ENCODE measurements at regions not wholly inside any gene's neighbourhood (a gene's known extent, or its start where the extent isn't known, plus 50 kb on each side); places are given as distances from the start of the nearest gene placed in this dataset.
"Not testable (repeated sequence)": the region's sequence is repeated elsewhere in the genome, so short reads cannot be mapped to it uniquely, and the experiment has no call there.

DNA sequence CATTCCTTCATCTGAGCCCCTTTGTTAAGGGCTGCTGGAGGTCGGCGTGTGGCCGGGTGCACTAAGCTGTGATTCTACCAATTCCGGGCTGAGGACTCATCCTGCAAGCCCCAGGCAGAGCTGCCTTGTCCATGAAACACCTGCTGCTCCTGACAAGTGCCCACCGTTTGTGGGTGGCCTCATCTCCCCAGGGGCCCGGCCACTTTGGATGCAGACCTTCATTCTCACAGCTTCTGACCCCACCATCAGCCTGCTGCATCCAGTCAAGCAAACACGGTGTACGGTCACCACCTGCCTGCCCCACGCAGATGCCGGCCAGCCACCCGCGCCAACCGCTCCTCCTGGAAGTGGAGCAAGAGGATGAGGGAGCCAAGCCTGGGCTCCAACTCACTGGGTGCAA, 382.7 kb downstream of the THBS2 start:
- DNase-seq: no peak

DNA sequence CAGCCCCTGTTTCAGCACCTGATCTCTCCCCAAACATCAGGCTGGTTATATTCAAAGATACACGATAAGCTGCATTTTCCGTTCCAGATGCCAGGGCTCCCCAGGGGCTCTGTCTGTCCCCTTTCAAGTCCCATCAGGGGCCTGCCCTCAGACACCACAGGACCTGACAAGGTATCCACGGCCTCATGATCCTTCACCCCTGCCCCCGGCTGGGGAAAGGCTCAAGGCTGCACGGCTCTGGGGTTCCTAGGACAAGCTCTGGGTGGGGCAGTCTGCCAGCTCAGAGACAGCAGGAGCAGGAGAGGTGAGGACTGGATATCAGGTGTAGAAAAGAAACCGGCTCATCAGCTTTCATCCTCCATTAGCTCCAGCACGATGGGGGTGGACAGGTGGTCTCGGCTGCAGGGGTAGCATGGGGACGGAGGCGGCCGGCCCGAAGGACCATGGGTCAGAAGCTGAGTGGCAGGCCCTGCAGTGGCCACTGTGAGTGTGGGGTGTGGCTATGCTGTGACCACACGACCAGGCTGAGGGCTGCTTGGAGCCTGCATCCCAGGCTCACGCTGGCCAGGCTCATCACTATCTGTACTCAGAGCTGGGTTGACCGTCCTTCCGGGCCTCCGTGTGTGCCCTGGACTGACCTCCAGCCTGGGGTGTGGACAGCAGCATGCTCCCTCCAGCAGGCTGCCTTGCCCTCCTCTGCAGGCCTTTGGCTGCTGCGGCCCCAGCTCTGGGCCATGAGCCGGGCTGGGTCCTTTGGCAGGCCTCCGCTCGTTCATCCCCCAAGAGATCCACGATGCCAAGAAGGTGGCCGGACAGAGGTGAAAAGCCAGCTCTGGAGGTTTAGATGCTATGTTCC, 386.2 kb downstream of the THBS2 start:
- DNase-seq: no peak

DNA sequence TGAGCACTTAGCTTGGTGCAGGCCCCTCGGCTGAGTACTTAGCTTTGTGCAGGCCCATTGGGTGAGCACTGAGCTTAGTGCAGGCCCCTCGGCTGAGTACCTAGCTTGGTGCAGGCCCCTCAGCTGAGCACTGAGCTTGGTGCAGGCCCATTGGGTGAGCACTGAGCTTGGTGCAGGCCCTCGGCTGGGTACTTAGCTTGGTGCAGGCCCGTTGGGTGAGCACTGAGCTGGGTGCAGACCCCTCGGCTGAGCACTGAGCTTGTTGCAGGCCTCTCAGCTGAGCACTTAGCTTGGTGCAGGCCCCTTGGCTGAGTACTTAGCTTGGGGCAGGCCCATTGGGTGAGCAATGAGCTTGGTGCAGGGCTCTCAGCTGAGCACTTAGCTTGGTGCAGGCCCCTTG, 387.1 kb downstream of the THBS2 start:
- DNase-seq: no peak

DNA sequence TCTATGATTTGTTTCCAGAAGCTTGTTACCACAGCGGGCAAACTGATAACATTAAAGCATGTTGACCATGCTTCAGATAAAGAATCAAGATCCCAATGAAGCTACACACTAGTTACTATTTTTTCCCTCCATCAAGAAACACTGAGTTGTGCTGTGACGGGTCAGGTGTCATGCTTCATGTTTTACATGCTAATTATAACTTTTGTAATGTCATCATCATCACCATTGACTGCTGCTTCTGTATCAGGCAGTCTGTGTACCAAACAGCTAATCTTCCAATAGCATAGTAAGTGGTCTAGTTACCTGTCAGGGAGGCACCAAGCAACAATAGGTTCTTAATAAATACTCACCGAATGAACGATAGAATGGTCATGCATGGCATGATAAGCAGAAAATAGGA, 388.1 kb downstream of the THBS2 start:
- DNase-seq: no peak

DNA sequence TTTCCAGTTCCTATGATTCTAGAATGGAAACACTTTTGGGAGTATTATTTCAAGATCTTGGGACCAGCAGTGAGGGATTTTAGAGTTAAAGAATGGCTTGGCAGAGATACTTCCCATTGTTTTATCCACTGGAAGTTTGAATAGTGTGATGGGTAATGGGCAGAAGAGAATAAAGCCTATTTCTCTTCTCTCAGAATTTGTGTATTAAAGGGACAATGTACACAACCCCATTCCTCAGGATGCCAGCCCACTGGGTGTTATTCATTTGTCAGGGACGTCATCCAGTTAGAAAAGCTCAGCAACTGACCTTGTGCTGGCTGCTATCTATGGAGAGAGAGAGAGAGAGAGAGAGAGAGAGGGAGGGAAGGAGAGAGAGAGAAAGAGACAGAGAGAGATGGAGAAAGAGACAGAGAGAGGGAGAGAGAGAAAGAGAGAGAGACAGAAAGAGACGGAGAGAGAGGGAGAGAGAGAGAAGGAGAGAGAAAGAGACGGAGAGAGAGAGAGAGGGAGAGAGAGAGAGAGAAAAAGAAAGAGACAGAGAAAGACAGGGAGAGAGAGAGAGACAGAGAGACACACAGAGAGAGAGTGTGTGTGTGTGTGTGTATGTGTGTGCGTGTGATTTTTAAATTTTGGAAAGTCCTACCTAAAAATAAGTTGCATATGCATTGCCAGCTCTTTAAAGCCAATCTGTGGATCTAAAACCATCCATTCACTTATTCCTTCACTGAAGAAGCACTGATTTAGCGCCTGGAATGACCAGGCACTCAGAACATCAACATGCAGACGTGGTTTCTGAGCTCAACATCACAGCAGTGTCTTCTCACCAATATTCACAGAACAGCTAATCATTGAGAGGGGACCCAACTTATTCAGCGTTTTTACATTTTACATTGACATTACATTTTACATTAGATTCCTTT, 388.8 kb downstream of the THBS2 start:
- DNase-seq: no peak

DNA sequence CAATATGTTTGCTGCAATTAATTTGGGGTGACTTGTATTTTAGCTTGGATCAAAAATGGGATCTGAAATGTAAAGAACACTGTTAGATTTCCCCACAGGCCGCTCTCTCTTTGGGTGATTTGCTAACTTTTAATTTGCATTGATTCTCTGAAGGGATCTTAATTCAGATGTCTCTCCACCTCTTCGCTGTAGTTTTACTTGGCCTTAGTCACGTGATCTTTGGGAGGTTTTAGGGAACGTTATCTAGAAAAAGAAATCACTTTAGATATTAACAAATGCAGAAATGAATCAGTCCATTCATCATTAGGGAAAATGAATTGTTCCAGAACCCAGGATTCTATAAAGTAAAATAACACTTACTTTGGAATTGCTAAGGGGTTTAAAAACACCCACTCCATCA, 390.2 kb downstream of the THBS2 start:
- no peak for DNase-seq

DNA sequence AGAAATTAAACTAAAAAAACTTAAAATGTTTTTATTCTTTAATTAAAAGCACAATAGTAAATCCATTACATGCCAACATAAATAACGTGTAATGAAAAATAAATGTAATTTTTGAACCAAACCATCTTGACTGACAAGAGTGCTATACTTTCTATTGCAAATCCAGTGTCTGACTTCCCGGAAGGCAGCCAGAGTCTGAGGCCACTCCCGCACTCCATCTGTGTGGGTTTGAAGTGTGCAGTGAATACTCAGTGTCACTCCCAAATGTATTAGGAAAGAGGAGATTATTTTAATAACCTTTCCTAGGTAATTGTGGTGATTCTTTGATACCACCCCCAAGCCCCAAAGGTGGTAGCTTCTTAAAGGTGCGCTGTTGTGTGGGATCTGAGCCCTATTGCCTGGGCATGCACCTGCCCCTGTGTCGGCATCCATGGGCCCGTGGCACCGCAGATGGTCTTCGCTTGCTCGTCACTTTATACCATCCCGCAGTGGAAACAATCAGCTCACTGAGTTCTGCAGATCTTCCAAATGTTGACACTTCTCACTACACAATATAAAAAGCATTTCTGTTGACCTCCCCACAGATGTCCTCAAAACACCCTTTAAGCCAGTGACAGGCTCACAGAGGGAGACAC, 391.2 kb downstream of the THBS2 start:
- DNase-seq: no peak

DNA sequence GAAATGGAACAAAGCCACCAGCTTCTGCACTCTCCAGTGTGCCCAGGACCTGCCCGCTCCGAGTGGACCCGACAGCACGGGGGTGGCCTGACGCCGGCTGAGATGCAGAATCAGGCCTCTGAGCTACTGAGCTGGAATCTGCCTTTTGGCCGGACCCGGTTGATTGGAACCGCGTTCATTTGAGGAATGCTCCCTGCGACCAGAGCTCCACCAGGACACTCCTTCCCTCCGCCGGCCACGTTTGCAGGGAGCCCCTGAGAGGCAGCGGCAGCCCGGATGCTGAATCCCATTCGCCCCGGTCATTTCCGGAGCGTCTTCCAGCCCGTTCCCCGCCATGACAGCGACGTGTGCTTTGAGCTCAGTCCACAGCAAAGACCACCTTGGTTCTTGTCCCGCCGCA, 392.7 kb downstream of the THBS2 start:
- DNase-seq: no peak

DNA sequence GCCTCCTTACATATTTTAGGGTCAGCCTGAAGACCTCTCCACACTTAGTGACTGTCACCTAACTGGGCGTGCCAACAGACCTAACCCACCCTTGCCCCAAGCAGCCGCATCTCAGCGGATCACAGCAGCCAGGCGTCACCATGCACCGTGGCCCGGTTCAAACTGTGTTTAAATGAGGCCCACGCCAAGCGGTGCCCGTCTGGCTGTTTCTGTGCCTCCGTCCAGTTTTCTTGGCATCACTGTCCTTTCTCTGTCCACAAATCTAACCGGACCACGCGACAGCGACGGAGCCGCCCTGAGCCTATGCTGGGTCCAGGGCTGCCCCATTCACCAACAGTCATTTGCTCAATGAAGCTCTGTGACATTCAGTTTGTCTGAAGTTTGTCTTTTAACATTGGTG, 393.3 kb downstream of the THBS2 start:
- no peak for DNase-seq

DNA sequence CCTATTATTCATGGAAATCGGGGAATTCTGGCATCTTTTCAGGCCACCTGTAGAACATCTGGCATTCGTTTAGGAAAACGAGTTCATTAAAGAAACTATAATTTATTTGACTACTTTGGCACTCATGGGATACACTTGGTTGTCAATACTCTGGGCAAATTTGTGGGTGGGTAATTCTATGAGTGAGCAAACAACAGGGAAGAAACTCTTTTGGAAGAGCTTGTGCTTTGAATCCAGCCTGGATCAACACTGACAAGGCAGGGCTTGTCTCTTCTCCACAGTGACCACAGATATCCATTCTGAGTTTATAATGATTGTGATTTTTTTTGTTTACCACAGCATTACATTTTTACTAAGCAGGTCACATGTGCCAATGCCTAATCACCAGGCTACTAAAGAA, 394.7 kb downstream of the THBS2 start:
- no peak for DNase-seq

DNA sequence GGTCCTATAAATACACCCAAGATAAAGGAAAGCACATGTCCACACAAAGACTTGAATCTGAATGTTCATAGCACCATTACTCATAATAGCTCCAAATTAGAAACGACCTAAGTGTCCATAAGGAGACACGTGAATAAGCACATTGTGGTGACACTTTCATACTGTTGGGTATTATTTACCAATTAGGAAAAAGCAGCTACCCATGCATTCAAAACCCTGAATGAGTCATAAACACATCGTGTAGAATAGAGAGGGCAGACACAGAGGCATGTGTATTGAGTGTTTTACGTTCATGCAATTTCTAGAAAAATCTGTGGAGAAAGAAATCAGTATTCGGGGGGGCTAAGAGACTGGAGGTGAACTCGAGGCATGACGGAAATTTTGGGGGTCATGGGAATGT, 396.7 kb downstream of the THBS2 start:
- DNase-seq: no peak

DNA sequence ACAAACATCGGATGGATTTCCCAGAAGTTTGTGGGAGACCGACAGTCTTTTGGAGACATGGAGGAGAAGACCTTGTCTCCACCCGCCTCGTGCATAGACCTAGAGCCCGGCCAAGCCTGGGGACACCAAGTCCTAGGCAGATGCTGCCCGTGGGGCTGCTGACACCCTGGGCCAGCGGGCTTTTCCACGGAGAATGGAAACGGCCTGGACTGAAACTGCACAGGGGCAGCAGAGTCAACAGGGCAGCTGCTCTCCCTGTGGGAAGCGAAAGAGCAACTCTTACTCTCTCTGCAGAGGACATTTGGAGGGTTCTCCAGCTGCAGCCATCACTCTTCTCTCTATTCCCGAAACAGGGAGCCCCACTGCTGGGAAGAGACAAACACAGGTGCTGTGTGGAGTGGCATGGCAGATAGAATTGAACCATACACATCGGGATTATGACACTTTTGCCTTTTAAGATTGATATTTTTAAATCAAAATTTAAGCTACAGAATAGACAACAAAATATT, 401.2 kb downstream of the THBS2 start:
- no peak for DNase-seq

DNA sequence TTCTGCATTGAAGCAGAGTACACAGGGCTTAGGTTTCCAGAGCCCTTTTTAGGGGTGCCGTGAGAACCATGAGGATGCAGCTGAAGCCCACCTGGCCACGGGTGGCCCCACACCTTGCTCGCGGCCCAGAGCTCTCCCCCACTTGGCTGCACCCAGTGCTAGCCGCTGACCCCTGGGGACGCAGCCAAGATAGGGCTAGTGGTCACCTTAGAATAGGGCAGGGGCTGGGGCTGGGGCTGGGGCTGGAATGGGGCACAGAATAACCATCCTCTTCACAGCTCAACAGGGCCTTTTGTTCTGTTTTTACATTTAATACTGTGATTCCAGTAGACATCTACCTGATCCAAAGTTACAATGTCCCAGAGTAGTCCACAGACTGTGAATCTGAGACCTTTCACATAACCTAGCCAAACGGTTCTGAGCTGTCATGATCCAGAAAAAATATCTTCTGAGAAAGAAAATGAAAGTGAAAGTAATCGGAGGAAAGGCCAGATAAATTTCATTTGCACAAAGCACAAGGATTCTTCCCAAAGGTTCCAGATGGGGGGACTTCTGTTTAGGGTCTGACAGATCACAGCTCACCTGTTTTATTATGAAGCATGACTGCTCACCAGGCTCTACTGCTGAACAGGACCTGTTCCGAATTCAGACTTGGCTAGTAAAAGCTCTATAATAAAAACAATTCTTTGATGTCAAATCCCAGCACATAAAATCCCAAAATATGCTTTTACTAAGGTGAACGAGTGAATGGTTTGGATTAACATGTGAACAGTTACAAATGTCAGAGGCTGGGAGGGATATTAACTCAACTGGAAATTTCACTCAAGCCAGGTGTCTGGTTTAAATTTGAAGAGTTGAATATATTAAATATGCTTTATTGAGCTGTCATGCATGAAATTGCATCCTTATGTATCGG, 401.9 kb downstream of the THBS2 start:
- no peak for DNase-seq

DNA sequence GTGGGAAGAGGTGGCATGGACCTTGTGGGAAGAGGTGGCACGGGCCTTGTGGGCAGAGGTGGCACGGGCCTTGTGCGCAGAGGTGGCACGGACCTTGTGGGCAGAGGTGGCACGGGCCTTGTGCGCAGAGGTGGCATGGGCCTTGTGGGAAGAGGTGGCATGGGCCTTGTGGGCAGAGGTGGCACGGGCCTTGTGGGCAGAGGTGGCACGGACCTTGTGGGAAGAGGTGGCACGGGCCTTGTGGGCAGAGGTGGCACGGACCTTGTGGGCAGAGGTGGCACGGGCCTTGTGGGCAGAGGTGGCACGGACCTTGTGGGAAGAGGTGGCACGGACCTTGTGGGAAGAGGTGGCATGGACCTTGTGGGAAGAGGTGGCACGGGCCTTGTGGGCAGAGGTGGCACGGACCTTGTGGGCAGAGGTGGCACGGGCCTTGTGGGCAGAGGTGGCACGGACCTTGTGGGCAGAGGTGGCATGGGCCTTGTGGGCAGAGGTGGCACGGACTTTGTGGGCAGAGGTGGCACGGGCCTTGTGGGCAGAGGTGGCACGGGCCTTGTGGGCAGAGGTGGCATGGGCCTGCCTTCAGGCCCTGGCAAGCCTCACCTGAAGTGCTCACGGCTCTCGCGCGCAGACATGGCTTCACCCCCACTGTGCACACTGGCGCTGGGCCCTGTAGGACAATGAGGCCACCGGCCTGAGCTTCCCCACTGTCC, 403.5 kb downstream of the THBS2 start:
- not testable (repeated sequence) for DNase-seq

DNA sequence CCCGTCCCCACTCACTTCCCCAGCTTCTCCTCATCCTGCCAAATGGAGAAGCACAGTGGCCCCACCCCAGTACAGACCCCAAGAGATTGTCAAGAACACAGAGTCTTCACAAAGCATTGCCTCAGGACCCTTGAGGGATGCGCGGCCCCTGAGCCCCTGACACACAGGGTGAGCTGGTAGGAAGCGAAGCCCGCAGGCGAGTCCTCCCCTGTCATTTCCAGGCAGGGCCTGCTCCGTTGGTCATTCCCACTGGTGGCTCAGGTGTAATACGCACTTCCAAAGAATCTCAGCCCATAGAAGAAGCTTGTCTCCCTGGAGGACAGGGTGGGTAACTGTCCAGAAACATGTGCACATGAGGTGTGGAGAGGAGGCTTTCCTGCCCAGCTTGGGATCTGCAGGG, 404.2 kb downstream of the THBS2 start:
- DNase-seq: no peak

DNA sequence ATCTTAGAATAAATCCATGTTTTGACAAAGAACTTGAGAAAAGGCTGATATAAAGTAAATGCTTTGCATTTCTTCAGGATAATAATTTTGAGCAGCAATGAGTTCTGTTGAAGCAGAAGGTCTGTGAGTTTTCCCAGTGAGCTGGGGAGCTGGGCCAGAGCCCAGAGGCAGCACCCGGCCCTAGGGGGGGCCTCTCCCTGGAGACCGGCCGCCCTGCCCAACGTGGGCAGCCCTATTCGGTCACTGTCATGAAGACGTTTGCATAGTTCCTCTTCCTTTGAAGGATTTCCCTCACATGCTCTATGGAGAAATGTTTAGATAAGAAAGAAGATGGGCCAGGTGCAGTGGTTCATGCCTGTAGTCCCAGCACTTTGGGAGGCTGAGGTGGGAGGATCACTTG, 404.8 kb downstream of the THBS2 start:
- no peak for DNase-seq

DNA sequence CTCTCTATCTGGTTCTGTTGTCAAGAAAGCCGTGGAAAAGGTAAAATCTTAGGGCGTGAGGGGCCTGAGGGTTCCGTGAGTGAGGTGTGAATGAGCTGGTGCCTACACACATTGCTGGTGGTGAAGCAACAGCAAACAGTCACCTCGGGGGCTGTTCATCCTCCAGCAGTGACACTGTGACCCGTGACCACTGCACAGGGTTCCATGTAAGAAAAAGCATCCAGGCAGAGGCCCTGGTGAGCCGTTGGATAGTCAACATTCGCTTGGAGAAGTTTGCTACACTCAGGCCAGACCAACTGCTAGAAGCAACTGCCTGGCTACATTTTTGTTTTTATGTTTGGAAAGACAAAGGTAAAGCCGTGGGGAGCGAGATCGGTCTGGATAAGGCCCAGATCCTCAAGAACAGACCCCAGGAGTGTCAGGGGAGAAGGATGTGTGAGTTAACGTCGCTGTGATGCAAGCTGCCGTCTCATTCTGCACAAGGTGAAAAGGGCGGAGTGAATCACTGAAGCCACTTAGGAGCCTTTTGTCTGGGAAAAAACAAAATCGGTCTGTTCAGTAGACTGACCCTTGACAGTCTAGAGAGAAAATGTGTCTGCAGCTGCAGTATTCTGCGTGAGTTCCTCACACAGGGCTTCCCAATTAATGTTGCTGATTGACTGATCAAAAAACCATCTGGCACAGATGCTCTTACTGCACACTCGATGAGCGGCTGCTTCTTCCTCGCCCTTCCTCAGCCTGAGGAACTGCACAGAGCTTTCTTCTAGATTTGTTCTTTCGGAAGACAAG, 404.0 kb downstream of the SMOC2 start:
- DNase-seq: no peak

DNA sequence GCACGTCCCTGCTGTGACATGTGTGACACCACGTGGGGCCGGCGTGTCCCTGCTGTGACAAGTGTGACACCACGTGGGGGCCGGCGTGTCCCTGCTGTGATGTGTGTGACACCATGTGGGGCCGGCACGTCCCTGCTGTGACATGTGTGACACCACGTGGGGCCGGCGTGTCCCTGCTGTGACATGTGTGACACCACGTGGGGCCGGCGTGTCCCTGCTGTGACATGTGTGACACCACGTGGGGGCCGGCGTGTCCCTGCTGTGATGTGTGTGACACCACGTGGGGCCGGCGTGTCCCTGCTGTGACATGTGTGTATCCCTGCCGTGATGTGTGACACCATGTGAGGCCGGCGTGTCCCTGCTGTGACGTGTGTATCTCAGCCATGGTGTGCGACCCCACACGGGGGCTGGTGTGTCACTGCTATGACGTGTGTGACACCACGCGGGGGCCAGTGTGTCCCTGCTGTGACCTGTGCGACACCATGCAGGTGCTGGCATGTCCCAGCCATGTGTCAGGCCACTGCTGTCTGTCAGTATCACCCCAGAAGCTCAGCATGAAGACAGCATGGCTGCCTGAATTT, 401.7 kb downstream of the SMOC2 start:
- DNase-seq: not testable (repeated sequence)

DNA sequence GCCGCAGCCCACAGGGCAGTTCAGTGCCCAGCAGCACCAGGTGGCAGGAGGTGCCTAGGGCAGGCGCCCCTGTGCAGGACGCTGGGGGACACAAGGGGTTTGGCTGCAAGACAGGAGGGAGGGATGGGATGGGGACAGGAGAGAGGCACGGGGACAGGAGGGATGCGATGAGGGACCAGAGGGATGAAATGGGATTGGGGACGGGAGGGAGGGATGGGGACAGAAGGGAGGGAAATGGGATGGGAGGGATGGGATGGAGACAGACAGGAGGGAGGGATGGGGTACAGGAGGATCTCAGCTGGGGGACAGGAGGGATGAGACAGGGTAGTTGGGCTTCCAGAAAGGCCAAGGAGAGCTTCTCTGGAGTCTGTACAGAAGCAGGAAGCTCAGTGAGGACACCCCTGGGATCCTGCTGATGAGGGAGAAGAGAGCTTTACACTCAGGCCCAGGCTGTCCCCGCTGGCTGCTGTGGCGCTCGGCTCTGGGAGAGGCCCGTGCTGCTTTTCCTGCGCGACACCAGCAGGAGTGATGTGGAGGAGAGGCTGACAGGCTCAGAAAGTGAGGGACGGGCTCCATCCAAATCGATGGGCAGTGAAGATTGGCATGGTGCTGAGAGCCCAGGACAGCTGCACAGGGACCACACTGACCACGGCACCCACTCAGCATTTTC, 400.8 kb downstream of the SMOC2 start:
- DNase-seq: no peak

DNA sequence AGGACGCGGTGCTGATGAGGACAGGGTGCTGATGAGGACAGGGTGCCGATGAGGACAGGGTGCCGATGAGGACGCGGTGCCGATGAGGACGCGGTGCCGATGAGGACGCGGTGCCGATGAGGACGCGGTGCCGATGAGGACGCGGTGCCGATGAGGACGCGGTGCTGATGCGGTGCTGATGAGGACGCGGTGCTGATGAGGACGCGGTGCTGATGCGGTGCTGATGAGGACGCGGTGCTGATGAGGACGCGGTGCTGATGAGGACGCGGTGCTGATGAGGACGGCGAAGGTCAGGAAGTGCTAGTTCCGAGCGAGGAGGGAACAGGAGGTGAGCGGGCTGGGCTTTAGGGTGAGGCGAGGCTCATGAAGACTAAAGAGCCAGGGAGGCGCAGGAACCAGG, 399.9 kb downstream of the SMOC2 start:
- not testable (repeated sequence) for DNase-seq
